ENCODE measurements at regions not wholly inside any gene's neighbourhood (a gene's known extent, or its start where the extent isn't known, plus 50 kb on each side); places are given as distances from the start of the nearest gene placed in this dataset.

- TF ChIP-seq EZH2 (IDR thresholded peaks at IDR 0.05; ENCODE audit: insufficient read depth, poor library complexity, severe bottlenecking) (no peak), EZH2phosphoT487 (IDR thresholded peaks at IDR 0.05; ENCODE audit: insufficient read depth, low read depth) (no peak)
Measured at GRCh38 chr15:96225642-96226259, 104.7 kb upstream of the NR2F2 start.

All from GM23248 (cell line).